ENCODE measurements at regions not wholly inside any gene's neighbourhood (a gene's known extent, or its start where the extent isn't known, plus 50 kb on each side); places are given as distances from the start of the nearest gene placed in this dataset.
"Not testable (repeated sequence)": the region's sequence is repeated elsewhere in the genome, so short reads cannot be mapped to it uniquely, and the experiment has no call there.

- no peaks in the 10 kb centered on the region for H3K79me1 ChIP-seq (ENCODE audit: low read length)
- H3K18ac ChIP-seq (ENCODE audit: low read length) = no peak overlapping the region
- H4K8ac ChIP-seq (ENCODE audit: low read depth, low read length) = no peak overlapping the region
- H3K27ac ChIP-seq (ENCODE audit: low read depth, low read length) = no peak overlapping the region
- no peak for DNase-seq
- no peak overlapping the region for H4K5ac ChIP-seq (ENCODE audit: low read length)
- H3K4me2 ChIP-seq (ENCODE audit: low read length) = no peak overlapping the region
- H3K9ac ChIP-seq (ENCODE audit: low read length) = no peak overlapping the region
- no peaks in the 10 kb centered on the region for H3K36me3 ChIP-seq (ENCODE audit: control insufficient read depth, insufficient read depth, low read length)
- no peak overlapping the region for H2AK5ac ChIP-seq (ENCODE audit: low read length)
- H3K56ac ChIP-seq (ENCODE audit: low read length) = no peak overlapping the region
- no peak overlapping the region for H3K4me3 ChIP-seq (ENCODE audit: low read length)
- H3K79me2 ChIP-seq (ENCODE audit: control insufficient read depth, insufficient read depth, low read length) = no peaks in the 10 kb centered on the region
- no peak overlapping the region for H2BK15ac ChIP-seq (replicated peaks; ENCODE audit: low read depth)
- no peaks in the 10 kb centered on the region for H3K4me1 ChIP-seq (ENCODE audit: control insufficient read depth, low read depth, low read length)
- no peaks in the 10 kb centered on the region for H3K27me3 ChIP-seq (ENCODE audit: insufficient read depth, low read length, poor library complexity)
- H3K4ac ChIP-seq (ENCODE audit: low read depth, low read length) = no peak overlapping the region
- WGBS (ENCODE audit: extremely low coverage, insufficient coverage, low lambda C conversion rate) = no CpG with 5 or more reads among the region's 4 CpGs
- no peak overlapping the region for H3K23ac ChIP-seq (ENCODE audit: low read length)
- H2BK120ac ChIP-seq (ENCODE audit: low read depth, low read length) = no peak overlapping the region
- no peak overlapping the region for H2BK5ac ChIP-seq (ENCODE audit: low read length)
Observed at GRCh38 chr10:121135512-121135911, 284.4 kb downstream of the WDR11 start.

GRCh38 chr10:121137533-121137932, 286.4 kb downstream of the WDR11 start:
- no peak overlapping the region for H3K4me3 ChIP-seq (ENCODE audit: low read length)
- no peak overlapping the region for H2BK5ac ChIP-seq (ENCODE audit: low read length)
- H4K8ac ChIP-seq (ENCODE audit: low read depth, low read length) = no peak overlapping the region
- H3K79me1 ChIP-seq (ENCODE audit: low read length) = no peaks in the 10 kb centered on the region
- no peak for DNase-seq
- H3K36me3 ChIP-seq (ENCODE audit: control insufficient read depth, insufficient read depth, low read length) = no peaks in the 10 kb centered on the region
- H3K23ac ChIP-seq (ENCODE audit: low read length) = no peak overlapping the region
- no peak overlapping the region for H3K4me2 ChIP-seq (ENCODE audit: low read length)
- no peaks in the 10 kb centered on the region for H3K27me3 ChIP-seq (ENCODE audit: insufficient read depth, low read length, poor library complexity)
- H4K5ac ChIP-seq (ENCODE audit: low read length) = no peak overlapping the region
- no peak overlapping the region for H2AK5ac ChIP-seq (ENCODE audit: low read length)
- no peak overlapping the region for H3K27ac ChIP-seq (ENCODE audit: low read depth, low read length)
- no peak overlapping the region for H3K18ac ChIP-seq (ENCODE audit: low read length)
- no peak overlapping the region for H3K56ac ChIP-seq (ENCODE audit: low read length)
- H3K9ac ChIP-seq (ENCODE audit: low read length) = no peak overlapping the region
- no peaks in the 10 kb centered on the region for H3K4me1 ChIP-seq (ENCODE audit: control insufficient read depth, low read depth, low read length)
- no peaks in the 10 kb centered on the region for H3K79me2 ChIP-seq (ENCODE audit: control insufficient read depth, insufficient read depth, low read length)
- WGBS (ENCODE audit: extremely low coverage, insufficient coverage, low lambda C conversion rate) = no CpG with 5 or more reads among the region's 1 CpG
- no peak overlapping the region for H3K4ac ChIP-seq (ENCODE audit: low read depth, low read length)
- no peak overlapping the region for H2BK15ac ChIP-seq (replicated peaks; ENCODE audit: low read depth)
- no peak overlapping the region for H2BK120ac ChIP-seq (ENCODE audit: low read depth, low read length)

- Histone ChIP-seq H3K27ac (ENCODE audit: low read depth, low read length) (no peak overlapping the region), H3K79me1 (ENCODE audit: low read length) (no peaks in the 10 kb centered on the region), H4K8ac (ENCODE audit: low read depth, low read length) (no peak overlapping the region), H3K18ac (ENCODE audit: low read length) (no peak overlapping the region), H3K4me1 (ENCODE audit: control insufficient read depth, low read depth, low read length) (no peaks in the 10 kb centered on the region), H3K4me3 (ENCODE audit: low read length) (no peak overlapping the region), H2BK15ac (replicated peaks; ENCODE audit: low read depth) (no peak overlapping the region), H3K4me2 (ENCODE audit: low read length) (no peak overlapping the region), H2BK5ac (ENCODE audit: low read length) (no peak overlapping the region), H3K9ac (ENCODE audit: low read length) (no peak overlapping the region), H2AK5ac (ENCODE audit: low read length) (no peak overlapping the region), H3K79me2 (ENCODE audit: control insufficient read depth, insufficient read depth, low read length) (no peaks in the 10 kb centered on the region), H3K36me3 (ENCODE audit: control insufficient read depth, insufficient read depth, low read length) (no peaks in the 10 kb centered on the region), H3K4ac (ENCODE audit: low read depth, low read length) (no peak overlapping the region), H3K56ac (ENCODE audit: low read length) (no peak overlapping the region), H4K5ac (ENCODE audit: low read length) (no peak overlapping the region), H2BK120ac (ENCODE audit: low read depth, low read length) (no peak overlapping the region), H3K23ac (ENCODE audit: low read length) (no peak overlapping the region), H3K27me3 (ENCODE audit: insufficient read depth, low read length, poor library complexity) (no peaks in the 10 kb centered on the region)
- no peak for DNase-seq
- WGBS (ENCODE audit: extremely low coverage, insufficient coverage, low lambda C conversion rate) = no CpG with 5 or more reads among the region's 13 CpGs
Observed at GRCh38 chr10:121138112-121138860, 287.1 kb downstream of the WDR11 start.

GRCh38 chr10:121138918-121139317, 287.8 kb downstream of the WDR11 start:
- H3K27ac ChIP-seq (ENCODE audit: low read depth, low read length) = no peak overlapping the region
- H3K79me1 ChIP-seq (ENCODE audit: low read length) = no peaks in the 10 kb centered on the region
- WGBS (ENCODE audit: extremely low coverage, insufficient coverage, low lambda C conversion rate) = no CpG with 5 or more reads among the region's 4 CpGs

GRCh38 chr10:121145802-121146395, 294.7 kb downstream of the WDR11 start:
- not testable (repeated sequence) for H4K5ac ChIP-seq (ENCODE audit: low read length); H2BK5ac ChIP-seq (ENCODE audit: low read length); H2BK15ac ChIP-seq (replicated peaks; ENCODE audit: low read depth); H3K79me2 ChIP-seq (ENCODE audit: control insufficient read depth, insufficient read depth, low read length); H3K36me3 ChIP-seq (ENCODE audit: control insufficient read depth, insufficient read depth, low read length); H3K27ac ChIP-seq (ENCODE audit: low read depth, low read length); H3K79me1 ChIP-seq (ENCODE audit: low read length); H3K18ac ChIP-seq (ENCODE audit: low read length); H3K4me2 ChIP-seq (ENCODE audit: low read length); H3K4me1 ChIP-seq (ENCODE audit: control insufficient read depth, low read depth, low read length); H3K9ac ChIP-seq (ENCODE audit: low read length); H3K4me3 ChIP-seq (ENCODE audit: low read length); H2AK5ac ChIP-seq (ENCODE audit: low read length); H3K4ac ChIP-seq (ENCODE audit: low read depth, low read length); DNase-seq; H3K23ac ChIP-seq (ENCODE audit: low read length); H2BK120ac ChIP-seq (ENCODE audit: low read depth, low read length); H3K56ac ChIP-seq (ENCODE audit: low read length); H3K27me3 ChIP-seq (ENCODE audit: insufficient read depth, low read length, poor library complexity); H4K8ac ChIP-seq (ENCODE audit: low read depth, low read length)
- WGBS (ENCODE audit: extremely low coverage, insufficient coverage, low lambda C conversion rate) = no CpG with 5 or more reads among the region's 2 CpGs

More at GRCh38 chr10:121138918-121139317, 287.8 kb downstream of the WDR11 start:
- H3K36me3 ChIP-seq (ENCODE audit: control insufficient read depth, insufficient read depth, low read length) = no peaks in the 10 kb centered on the region
- H3K9ac ChIP-seq (ENCODE audit: low read length) = no peak overlapping the region
- H2BK120ac ChIP-seq (ENCODE audit: low read depth, low read length) = no peak overlapping the region
- no peak overlapping the region for H3K23ac ChIP-seq (ENCODE audit: low read length)
- no peaks in the 10 kb centered on the region for H3K79me2 ChIP-seq (ENCODE audit: control insufficient read depth, insufficient read depth, low read length)
- no peak overlapping the region for H4K8ac ChIP-seq (ENCODE audit: low read depth, low read length)
- H4K5ac ChIP-seq (ENCODE audit: low read length) = no peak overlapping the region
- H3K4me3 ChIP-seq (ENCODE audit: low read length) = no peak overlapping the region
- no peak overlapping the region for H2BK5ac ChIP-seq (ENCODE audit: low read length)
- H3K27me3 ChIP-seq (ENCODE audit: insufficient read depth, low read length, poor library complexity) = no peaks in the 10 kb centered on the region
- H3K4ac ChIP-seq (ENCODE audit: low read depth, low read length) = no peak overlapping the region
- H3K4me1 ChIP-seq (ENCODE audit: control insufficient read depth, low read depth, low read length) = no peaks in the 10 kb centered on the region
- no peak overlapping the region for H2BK15ac ChIP-seq (replicated peaks; ENCODE audit: low read depth)
- no peak overlapping the region for H3K4me2 ChIP-seq (ENCODE audit: low read length)
- no peak overlapping the region for H2AK5ac ChIP-seq (ENCODE audit: low read length)
- no peak overlapping the region for H3K18ac ChIP-seq (ENCODE audit: low read length)
- DNase-seq = peak; percentile 7
- no peak overlapping the region for H3K56ac ChIP-seq (ENCODE audit: low read length)
